Endothelial cell of umbilical vein (primary cell): ENCODE measurements at regions not wholly inside any gene's neighbourhood (a gene's known extent, or its start where the extent isn't known, plus 50 kb on each side); places are given as distances from the start of the nearest gene placed in this dataset.

ENCODE experiments used
- BruUV-seq: library from RNA; stranded (reverse); fragments of 400-500 nt; replicated peaks from 2 replicates; lab custom pipeline; 2021; lab: Mats Ljungman, UMichigan
- CTCF ChIA-PET: fragments of 300-600, 350-600 bp; sonication (Branson Sonifier 250); formaldehyde crosslinking; loops from one replicate; lab custom pipeline; 2021; ENCODE audit warnings: antibody characterized with exemption, inconsistent platforms; lab: Charles Lee
- POLR2A ChIA-PET: fragments of 300-600, 350-600 bp; sonication (Branson Sonifier 250); formaldehyde crosslinking; loops from one replicate; lab custom pipeline; 2021; ENCODE audit warnings: antibody characterized with exemption, inconsistent platforms; lab: Charles Lee
- DNase-seq: peaks from one replicate; pipeline ENCODE4 v3.0.0-alpha.2; 2011; ENCODE audit warnings: low read depth, low spot score
- FAIRE-seq: peaks from 2 replicates; lab custom pipeline; 2011; peaks lifted over from hg19 to GRCh38; lab: Jason Lieb, UNC
- H2AFZ ChIP-seq: 2 replicates; pipeline ENCODE4 v1.6.0; 2012; ENCODE audit warnings: low read depth, low read length, control low read depth, inconsistent platforms
- H3K27ac ChIP-seq: 2 replicates; pipeline ENCODE4 v1.5.1; 2011; ENCODE audit warnings: low read depth, mild to moderate bottlenecking, control low read depth, low read length, moderate library complexity; ENCODE audit not compliant: insufficient read depth
- H3K27me3 ChIP-seq, 2 experiments: 2 replicates each; pipeline versions ENCODE4 v1.6.0 to v1.6.1; 2011; ENCODE audit warnings: low read length in 2 of 2, mixed read lengths in 1 of 2; ENCODE audit not compliant: control insufficient read depth in 2 of 2, insufficient read depth in 2 of 2
- H3K36me3 ChIP-seq, 2 experiments: 2 replicates in 1 of 2; 3 replicates in 1 of 2; pipeline ENCODE4 v1.5.1; 2011; ENCODE audit warnings: low read length in 2 of 2, mild to moderate bottlenecking in 1 of 2, moderate library complexity in 1 of 2; ENCODE audit not compliant: control insufficient read depth in 2 of 2, insufficient read depth in 2 of 2; ENCODE audit errors: extremely low read depth in 1 of 2
- H3K4me1 ChIP-seq: 3 replicates; pipeline ENCODE4 v1.5.1; 2011; ENCODE audit warnings: mild to moderate bottlenecking, low read length; ENCODE audit not compliant: control insufficient read depth, insufficient read depth; ENCODE audit errors: extremely low read depth
- H3K4me2 ChIP-seq: 2 replicates; pipeline ENCODE4 v1.6.1; 2011; ENCODE audit warnings: low read length, control low read depth, mixed read lengths; ENCODE audit not compliant: insufficient read depth
- H3K4me3 ChIP-seq, 3 experiments: fragments of 200-600 bp in 1 of 3; sonication (generic), shearing (Covaris generic) in 1 of 3; replicated peaks in 1 of 3; 2 replicates each; pipeline ENCODE4 v1.5.1; 2011 to 2016; ENCODE audit warnings: control low read depth in 3 of 3, low read length in 3 of 3, mild to moderate bottlenecking in 2 of 3, inconsistent platforms in 1 of 3, low read depth in 1 of 3, moderate library complexity in 1 of 3; ENCODE audit not compliant: insufficient read depth in 1 of 3
- H3K79me2 ChIP-seq: 2 replicates; pipeline ENCODE4 v1.6.0; 2012; ENCODE audit warnings: low read length, inconsistent platforms; ENCODE audit not compliant: control insufficient read depth, insufficient read depth
- H3K9ac ChIP-seq: replicated peaks from 2 replicates; pipeline ENCODE3; 2011; ENCODE audit warnings: low read length, control low read depth; ENCODE audit not compliant: insufficient read depth; ENCODE audit errors: extremely low read depth
- H3K9me1 ChIP-seq: replicated peaks from 3 replicates; pipeline ENCODE4 v1.6.0; 2011; ENCODE audit warnings: mild to moderate bottlenecking, low read length; ENCODE audit not compliant: control insufficient read depth, insufficient read depth; ENCODE audit errors: extremely low read depth
- H3K9me3 ChIP-seq: replicated peaks from 2 replicates; pipeline ENCODE4 v1.5.1; 2012; ENCODE audit warnings: low read length, inconsistent platforms; ENCODE audit not compliant: control insufficient read depth, insufficient read depth
- H4K20me1 ChIP-seq: replicated peaks from 2 replicates; pipeline ENCODE3; 2011; ENCODE audit warnings: mild to moderate bottlenecking, low read length; ENCODE audit not compliant: control insufficient read depth, insufficient read depth; ENCODE audit errors: extremely low read depth
- EZH2 ChIP-seq: IDR thresholded peaks from 2 replicates; pipeline ENCODE4 v1.6.1; 2012; ENCODE audit warnings: borderline replicate concordance, low read depth, mild to moderate bottlenecking, moderate library complexity, low read length, inconsistent platforms; ENCODE audit not compliant: severe bottlenecking
- FOS ChIP-seq: IDR thresholded peaks from 2 replicates; pipeline ENCODE4 v1.6.1; 2011; ENCODE audit warnings: mild to moderate bottlenecking, low read length, moderate library complexity, borderline replicate concordance; ENCODE audit not compliant: insufficient read depth
- GATA2 ChIP-seq: IDR thresholded peaks from 2 replicates; pipeline ENCODE4 v1.7.0; 2011; ENCODE audit warnings: low read depth, mild to moderate bottlenecking, moderate library complexity, mixed read lengths, low read length; ENCODE audit not compliant: insufficient read length, insufficient read depth
- JUN ChIP-seq: IDR thresholded peaks from 2 replicates; pipeline ENCODE4 v1.6.1; 2011; ENCODE audit warnings: borderline replicate concordance, low read depth; ENCODE audit not compliant: insufficient read length, insufficient read depth
- MYC ChIP-seq: IDR thresholded peaks from one replicate; pipeline ENCODE4 v1.6.1; 2011; ENCODE audit warnings: mild to moderate bottlenecking, low read depth, low read length
- POLR2A ChIP-seq: IDR thresholded peaks from 2 replicates; pipeline ENCODE4 v1.6.1; 2012; ENCODE audit warnings: low read depth, mild to moderate bottlenecking, control low read depth, low read length
- POLR2AphosphoS5 ChIP-seq: IDR thresholded peaks from 2 replicates; pipeline ENCODE4 v1.6.1; 2012; ENCODE audit warnings: low read depth, mild to moderate bottlenecking, control low read depth, low read length, moderate library complexity; ENCODE audit not compliant: insufficient read depth
- dilution Hi-C: fragments of 300-500 bp; cut with MboI; formaldehyde crosslinking; loops from one replicate; pipeline ENCODE4 v1.15.0; 2019; ENCODE audit warnings: low sequenced_read_pairs; ENCODE audit not compliant: extremely low pct_ligation_motif_present
- intact Hi-C: fragments of 100-400 bp; cut with micrococcal nuclease; formaldehyde crosslinking; loops from one replicate; pipeline ENCODE4 v1.10.0; 2022
- TF ChIP-seq, protein P1 (sequence below), 2 donors: IDR thresholded peaks; 1 replicate in 1 of 2; 2 replicates in 1 of 2; pipeline ENCODE4 v1.5.1; 2011; ENCODE audit warnings: low read length in 2 of 2, mild to moderate bottlenecking in 2 of 2, moderate library complexity in 2 of 2, control low read depth in 1 of 2, inconsistent platforms in 1 of 2, low read depth in 1 of 2; ENCODE audit not compliant: insufficient read depth in 1 of 2; ENCODE audit errors: extremely low read depth in 1 of 2
- TF ChIP-seq, protein P2 (sequence below): IDR thresholded peaks from 2 replicates; pipeline ENCODE4 v1.6.1; 2011; ENCODE audit not compliant: insufficient read depth, insufficient read length

DNA sequence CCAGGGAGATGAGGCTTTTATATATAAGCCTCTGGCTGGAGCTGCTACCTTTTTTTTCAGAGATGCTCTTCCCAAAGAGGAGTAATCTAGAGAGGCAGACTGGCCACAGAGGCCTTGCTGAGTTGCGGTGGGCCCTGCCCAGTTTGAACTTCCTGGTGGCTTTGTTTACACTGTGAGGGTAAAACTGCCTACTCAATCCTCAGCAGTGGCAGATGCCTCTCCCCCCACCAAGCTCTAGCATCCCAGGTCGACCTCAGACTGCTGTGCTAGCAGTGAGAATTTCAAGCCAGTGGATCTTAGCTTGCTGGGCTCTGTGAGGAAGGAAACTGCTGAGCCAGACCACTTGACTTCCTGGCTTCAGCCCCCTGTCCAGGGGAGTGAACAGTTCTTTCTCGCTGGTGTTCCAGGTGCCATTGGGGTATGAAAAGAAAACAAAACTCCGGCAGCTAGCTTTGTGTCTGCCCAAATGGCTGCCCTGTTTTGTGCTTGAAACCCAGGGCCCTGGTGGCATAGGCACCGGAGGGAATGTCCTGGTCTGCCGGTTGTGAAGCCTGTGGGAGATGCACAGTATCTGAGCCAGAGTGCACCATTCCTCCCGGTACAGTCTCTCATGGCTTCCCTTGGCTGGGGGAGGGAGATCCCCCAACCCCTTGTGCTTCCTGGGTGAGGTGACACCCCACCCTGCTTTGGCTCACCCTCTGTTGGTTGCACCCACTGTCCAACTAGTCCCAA, 219.5 kb upstream of the IZUMO3 start:
- H3K4me1 ChIP-seq: no peaks in the 10 kb centered on the region
- H2AFZ ChIP-seq: no peak overlapping the region
- ChIA-PET POLR2A (no interaction called here), CTCF (no interaction called here)
- dilution Hi-C loops: no loop called here
- no TSS peak for BruUV-seq
- no peak overlapping the region for H3K4me2 ChIP-seq
- H3K79me2 ChIP-seq: no peaks in the 10 kb centered on the region
- H3K4me3 ChIP-seq: no peak overlapping the region
- no peaks in the 10 kb centered on the region for H3K9me3 ChIP-seq
- no peak overlapping the region for H3K9ac ChIP-seq
- FAIRE-seq: no peak
- no peaks in the 10 kb centered on the region for H3K9me1 ChIP-seq
- H4K20me1 ChIP-seq: no peaks in the 10 kb centered on the region
- H3K27me3 ChIP-seq: no peaks in the 10 kb centered on the region
- TF ChIP-seq, protein P1, sequence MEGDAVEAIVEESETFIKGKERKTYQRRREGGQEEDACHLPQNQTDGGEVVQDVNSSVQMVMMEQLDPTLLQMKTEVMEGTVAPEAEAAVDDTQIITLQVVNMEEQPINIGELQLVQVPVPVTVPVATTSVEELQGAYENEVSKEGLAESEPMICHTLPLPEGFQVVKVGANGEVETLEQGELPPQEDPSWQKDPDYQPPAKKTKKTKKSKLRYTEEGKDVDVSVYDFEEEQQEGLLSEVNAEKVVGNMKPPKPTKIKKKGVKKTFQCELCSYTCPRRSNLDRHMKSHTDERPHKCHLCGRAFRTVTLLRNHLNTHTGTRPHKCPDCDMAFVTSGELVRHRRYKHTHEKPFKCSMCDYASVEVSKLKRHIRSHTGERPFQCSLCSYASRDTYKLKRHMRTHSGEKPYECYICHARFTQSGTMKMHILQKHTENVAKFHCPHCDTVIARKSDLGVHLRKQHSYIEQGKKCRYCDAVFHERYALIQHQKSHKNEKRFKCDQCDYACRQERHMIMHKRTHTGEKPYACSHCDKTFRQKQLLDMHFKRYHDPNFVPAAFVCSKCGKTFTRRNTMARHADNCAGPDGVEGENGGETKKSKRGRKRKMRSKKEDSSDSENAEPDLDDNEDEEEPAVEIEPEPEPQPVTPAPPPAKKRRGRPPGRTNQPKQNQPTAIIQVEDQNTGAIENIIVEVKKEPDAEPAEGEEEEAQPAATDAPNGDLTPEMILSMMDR (IDR thresholded peaks at IDR 0.05; ENCODE audit: extremely low read depth in 1 of 2, insufficient read depth in 1 of 2, low read depth in 1 of 2, low read length in 2 of 2): no peak
- TF ChIP-seq, protein P2, sequence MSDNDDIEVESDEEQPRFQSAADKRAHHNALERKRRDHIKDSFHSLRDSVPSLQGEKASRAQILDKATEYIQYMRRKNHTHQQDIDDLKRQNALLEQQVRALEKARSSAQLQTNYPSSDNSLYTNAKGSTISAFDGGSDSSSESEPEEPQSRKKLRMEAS: no peak
- H3K36me3 ChIP-seq: no peaks in the 10 kb centered on the region
- no peak overlapping the region for H3K27ac ChIP-seq
- no peak for DNase-seq
- intact Hi-C loops: no loop called here

DNA sequence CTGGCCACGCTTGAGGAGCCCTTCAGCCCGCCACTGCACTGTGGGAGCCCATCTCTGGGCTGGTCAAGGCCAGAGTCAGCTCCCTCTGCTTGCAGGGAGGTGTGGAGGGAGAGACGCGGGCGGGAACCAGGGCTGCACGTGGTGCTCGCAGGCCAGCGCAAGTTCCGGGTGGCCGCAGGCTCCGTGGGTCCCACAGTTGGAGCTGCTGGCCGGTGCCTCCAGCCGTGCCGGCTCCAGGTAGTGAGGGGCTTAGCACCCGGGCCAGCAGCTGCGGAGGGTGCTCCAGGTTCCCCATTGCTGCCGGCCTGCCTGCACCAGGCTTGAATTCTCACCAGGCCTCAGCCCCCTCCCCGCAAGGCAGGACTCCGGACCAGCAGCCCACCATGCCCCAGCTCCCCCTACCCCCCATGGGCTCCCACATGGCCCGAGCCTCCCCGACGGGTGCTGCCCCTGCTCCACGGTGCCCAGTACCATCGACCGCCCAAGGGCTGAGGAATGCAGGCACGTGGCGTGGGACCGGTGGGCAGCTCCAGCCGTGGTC, 192.8 kb upstream of the IZUMO3 start:
- intact Hi-C loops (no loop called here), dilution Hi-C loops (no loop called here)
- Histone ChIP-seq H3K9me1 (no peaks in the 10 kb centered on the region), H3K79me2 (no peaks in the 10 kb centered on the region), H3K9me3 (peaks cover 3% of the 10 kb centered on the region), H3K27me3 (no peaks in the 10 kb centered on the region), H3K27ac (no peak overlapping the region), H3K9ac (no peak overlapping the region), H4K20me1 (no peaks in the 10 kb centered on the region), H2AFZ (no peak overlapping the region), H3K4me2 (no peak overlapping the region), H3K4me3 (no peak overlapping the region), H3K36me3 (no peaks in the 10 kb centered on the region), H3K4me1 (no peaks in the 10 kb centered on the region)
- DNase-seq (no peak), FAIRE-seq (no peak)
- POLR2A ChIA-PET: no interaction called here
- TF ChIP-seq POLR2AphosphoS5 (no peak), FOS (no peak), JUN (no peak), GATA2 (no peak), MYC (no peak), POLR2A (no peak), EZH2 (no peak)
- TF ChIP-seq, protein P1 (IDR thresholded peaks at IDR 0.05; ENCODE audit: extremely low read depth in 1 of 2, insufficient read depth in 1 of 2, low read depth in 1 of 2, low read length in 2 of 2): no peak
- TF ChIP-seq, protein P2: no peak
- BruUV-seq: no TSS peak
- CTCF ChIA-PET: no interaction called here
